Esophagus squamous epithelium (tissue), 4 donors: ENCODE measurements at regions not wholly inside any gene's neighbourhood (a gene's known extent, or its start where the extent isn't known, plus 50 kb on each side); places are given as distances from the start of the nearest gene placed in this dataset.

Source experiments
- CTCF ChIP-seq, 6 experiments: fragments of 450-650 bp in 4 of 6; fragments of 200-600 bp in 2 of 6; sonication (generic) in 2 of 6; IDR thresholded peaks; one replicate each; pipeline ENCODE4 v1.5.1; 2016 to 2019; ENCODE audit warnings: antibody characterized with exemption in 6 of 6, mild to moderate bottlenecking in 4 of 6, moderate library complexity in 4 of 6
- POLR2A ChIP-seq, 4 donors: fragments of 450-650 bp; IDR thresholded peaks; one replicate each; pipeline ENCODE4 v1.6.1; 2017; ENCODE audit warnings: antibody characterized with exemption in 4 of 4, mild to moderate bottlenecking in 4 of 4, moderate library complexity in 3 of 4

- TF ChIP-seq CTCF (IDR thresholded peaks at IDR 0.05) (no peak), POLR2A (IDR thresholded peaks at IDR 0.05) (no peak)
Observed at GRCh38 chr13:50074843-50075242, 59.6 kb downstream of the KCNRG start.
